ENCODE measurements at regions not wholly inside any gene's neighbourhood (a gene's known extent, or its start where the extent isn't known, plus 50 kb on each side); places are given as distances from the start of the nearest gene placed in this dataset.

DNA sequence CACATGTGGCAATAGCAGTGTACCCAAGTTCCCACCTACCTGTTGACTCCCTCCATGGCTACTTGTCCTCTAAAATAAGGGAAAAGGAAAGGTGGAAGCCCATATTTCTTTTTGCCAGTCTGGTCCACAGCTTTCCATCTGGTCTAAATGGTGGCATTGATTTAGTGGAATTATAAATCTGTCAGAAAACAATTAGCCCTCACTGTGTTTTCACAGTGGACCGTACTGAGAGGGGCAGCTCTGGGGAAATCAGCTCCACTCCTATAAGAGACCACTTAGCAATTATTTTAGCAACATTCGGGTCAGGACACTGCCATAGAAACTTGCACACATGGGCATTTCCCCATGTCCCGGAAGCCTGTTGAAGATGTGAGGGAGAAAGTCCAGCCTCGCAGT lies 653.4 kb upstream of the MARCKS start:
- no peak overlapping the region for H3K4me3 ChIP-seq (replicated peaks; ENCODE audit: low read depth, low read length)
- DNase-seq (ENCODE audit: extremely low read depth, low read depth) = no peak
- TF ChIP-seq, protein P1, sequence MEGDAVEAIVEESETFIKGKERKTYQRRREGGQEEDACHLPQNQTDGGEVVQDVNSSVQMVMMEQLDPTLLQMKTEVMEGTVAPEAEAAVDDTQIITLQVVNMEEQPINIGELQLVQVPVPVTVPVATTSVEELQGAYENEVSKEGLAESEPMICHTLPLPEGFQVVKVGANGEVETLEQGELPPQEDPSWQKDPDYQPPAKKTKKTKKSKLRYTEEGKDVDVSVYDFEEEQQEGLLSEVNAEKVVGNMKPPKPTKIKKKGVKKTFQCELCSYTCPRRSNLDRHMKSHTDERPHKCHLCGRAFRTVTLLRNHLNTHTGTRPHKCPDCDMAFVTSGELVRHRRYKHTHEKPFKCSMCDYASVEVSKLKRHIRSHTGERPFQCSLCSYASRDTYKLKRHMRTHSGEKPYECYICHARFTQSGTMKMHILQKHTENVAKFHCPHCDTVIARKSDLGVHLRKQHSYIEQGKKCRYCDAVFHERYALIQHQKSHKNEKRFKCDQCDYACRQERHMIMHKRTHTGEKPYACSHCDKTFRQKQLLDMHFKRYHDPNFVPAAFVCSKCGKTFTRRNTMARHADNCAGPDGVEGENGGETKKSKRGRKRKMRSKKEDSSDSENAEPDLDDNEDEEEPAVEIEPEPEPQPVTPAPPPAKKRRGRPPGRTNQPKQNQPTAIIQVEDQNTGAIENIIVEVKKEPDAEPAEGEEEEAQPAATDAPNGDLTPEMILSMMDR (IDR thresholded peaks at IDR 0.05; ENCODE audit: low read depth, low read length, missing control alignments) = no peak

DNA sequence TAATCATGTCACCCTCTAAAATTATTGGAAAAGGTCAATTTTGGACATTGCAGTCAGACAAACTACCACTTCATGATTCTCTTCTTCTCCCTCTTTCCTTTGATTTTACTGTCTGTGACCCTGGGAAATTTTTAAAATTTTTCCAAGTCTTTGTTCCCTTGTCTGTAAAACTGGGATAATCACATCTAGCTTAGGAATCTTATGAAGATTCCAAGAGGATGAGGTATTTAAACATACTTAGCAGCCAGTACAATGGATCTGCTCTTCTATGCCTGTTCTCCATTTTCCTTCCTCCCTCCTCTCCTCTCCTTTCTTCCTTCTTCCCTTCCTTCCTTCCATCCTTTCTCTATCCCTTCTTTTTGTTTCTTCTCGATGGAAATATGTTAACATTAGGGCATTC lies 651.6 kb upstream of the MARCKS start:
- H3K4me3 ChIP-seq (replicated peaks; ENCODE audit: low read depth, low read length) = no peak overlapping the region
- DNase-seq (ENCODE audit: extremely low read depth, low read depth) = no peak
- TF ChIP-seq, protein P1 (IDR thresholded peaks at IDR 0.05; ENCODE audit: low read depth, low read length, missing control alignments) = no peak

DNA sequence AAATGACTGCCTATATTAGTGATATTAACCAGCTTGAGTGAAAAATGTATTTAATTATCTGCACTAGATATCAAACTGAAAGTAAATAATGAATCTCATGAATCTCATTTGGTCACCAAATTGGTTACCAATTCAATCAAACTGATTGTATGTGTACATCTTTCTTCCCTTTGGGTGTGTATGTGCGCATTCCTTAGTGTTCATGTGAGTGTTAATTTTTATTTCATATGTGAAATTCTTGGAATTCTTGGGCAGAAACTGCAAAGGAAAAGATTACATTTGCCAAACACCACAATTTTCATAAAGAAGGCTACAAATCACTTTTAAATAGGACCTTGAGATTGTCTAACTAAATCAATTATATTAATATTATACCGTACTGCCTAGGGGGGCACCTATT lies 648.4 kb upstream of the MARCKS start:
- TF ChIP-seq, protein P1 (IDR thresholded peaks at IDR 0.05; ENCODE audit: low read depth, low read length, missing control alignments) = no peak
- no peak for DNase-seq (ENCODE audit: extremely low read depth, low read depth)
- no peak overlapping the region for H3K4me3 ChIP-seq (replicated peaks; ENCODE audit: low read depth, low read length)

DNA sequence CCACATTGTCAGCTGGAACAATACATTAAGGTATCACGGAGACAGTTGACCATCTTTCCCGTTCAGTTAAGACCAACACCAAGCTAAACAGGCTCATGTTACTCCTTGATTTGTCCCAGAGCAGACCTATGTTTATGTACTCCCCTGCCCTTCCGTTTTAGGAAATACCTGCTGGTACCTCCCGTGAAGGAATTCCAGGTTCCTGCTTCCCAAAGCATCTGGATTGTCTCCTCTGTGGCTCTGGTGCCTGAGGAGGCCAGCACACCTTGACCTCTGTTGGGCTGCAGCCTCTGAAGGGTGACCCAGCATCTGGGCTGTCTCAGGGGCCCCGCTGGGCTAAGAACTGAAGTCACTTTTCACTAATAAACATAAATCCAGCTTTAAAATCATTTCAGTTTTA lies 647.8 kb upstream of the MARCKS start:
- DNase-seq (ENCODE audit: extremely low read depth, low read depth) = no peak
- H3K4me3 ChIP-seq (replicated peaks; ENCODE audit: low read depth, low read length) = no peak overlapping the region

DNA sequence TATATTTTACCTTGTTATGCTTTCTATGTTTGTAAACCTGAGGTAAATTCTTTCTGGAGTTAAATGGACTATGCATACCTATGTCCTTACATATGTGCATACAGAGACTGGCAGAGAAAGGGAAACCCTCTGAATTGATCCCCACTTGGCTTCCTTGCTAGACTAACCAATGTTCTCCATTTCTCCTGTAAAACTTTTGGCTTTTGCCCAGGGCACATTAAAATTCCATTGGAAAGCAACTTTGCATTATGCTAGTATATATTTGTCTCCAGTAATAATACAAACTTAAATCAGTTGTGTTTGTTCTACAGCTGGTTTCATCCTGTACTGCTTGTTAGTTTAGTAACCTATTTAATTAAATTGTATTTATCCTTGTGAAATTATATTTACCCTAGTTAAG lies 646.0 kb upstream of the MARCKS start:
- TF ChIP-seq, protein P1 (IDR thresholded peaks at IDR 0.05; ENCODE audit: low read depth, low read length, missing control alignments) = no peak
- no peak for DNase-seq (ENCODE audit: extremely low read depth, low read depth)
- no peak overlapping the region for H3K4me3 ChIP-seq (replicated peaks; ENCODE audit: low read depth, low read length)

More for the DNA sequence above, 647.8 kb upstream of the MARCKS start:
- TF ChIP-seq, protein P1 (IDR thresholded peaks at IDR 0.05; ENCODE audit: low read depth, low read length, missing control alignments) = no peak

DNA sequence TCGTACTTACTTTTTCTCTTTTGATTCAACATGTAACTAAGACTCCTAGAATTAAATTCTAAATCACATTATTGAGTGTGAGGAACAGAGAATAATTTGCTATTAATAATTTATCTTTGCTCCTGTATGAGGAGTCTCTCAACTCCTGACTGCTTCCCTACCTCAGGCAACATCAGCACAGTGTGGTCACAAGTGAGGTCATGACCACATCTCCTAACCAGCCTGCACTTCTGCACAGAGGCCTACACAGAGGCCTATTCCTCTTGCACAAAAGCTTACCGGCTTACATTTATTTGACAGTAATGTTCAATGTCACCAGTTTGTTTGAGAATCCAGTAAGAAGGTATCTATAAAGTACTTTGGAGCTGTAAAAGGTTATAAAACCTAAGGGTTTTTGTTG lies 637.4 kb upstream of the MARCKS start:
- no peak for DNase-seq (ENCODE audit: extremely low read depth, low read depth)
- TF ChIP-seq, protein P1 (IDR thresholded peaks at IDR 0.05; ENCODE audit: low read depth, low read length, missing control alignments) = no peak
- H3K4me3 ChIP-seq (replicated peaks; ENCODE audit: low read depth, low read length) = no peak overlapping the region

DNA sequence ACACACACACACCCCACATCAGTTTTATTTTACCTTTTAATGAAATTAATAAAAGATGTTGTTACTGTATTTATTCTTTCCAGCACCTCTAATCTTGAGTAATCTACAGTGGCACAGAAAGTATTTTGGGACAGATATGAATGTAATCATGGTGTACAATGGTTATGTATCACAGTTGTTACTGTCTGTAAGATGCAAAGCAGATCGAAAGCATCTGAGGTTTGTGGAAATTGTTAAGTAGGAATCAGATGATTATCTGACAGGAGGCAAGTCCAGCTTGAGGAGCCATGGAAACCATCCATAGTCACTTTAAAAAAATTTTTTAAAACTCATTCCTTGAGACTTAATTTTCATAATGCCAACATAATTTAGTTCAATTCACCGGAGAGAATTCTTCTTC lies 636.3 kb upstream of the MARCKS start:
- no peak overlapping the region for H3K4me3 ChIP-seq (replicated peaks; ENCODE audit: low read depth, low read length)
- DNase-seq (ENCODE audit: extremely low read depth, low read depth) = no peak
- TF ChIP-seq, protein P1 (IDR thresholded peaks at IDR 0.05; ENCODE audit: low read depth, low read length, missing control alignments) = no peak
